Activated CD8-positive, alpha-beta memory T cell treated with anti-CD3 and anti-CD28 coated beads, Interleukin-2, amount 50 U/mL, for 1 hour (primary cell): ENCODE measurements at regions not wholly inside any gene's neighbourhood (a gene's known extent, or its start where the extent isn't known, plus 50 kb on each side); places are given as distances from the start of the nearest gene placed in this dataset.

Source experiments
- DNase-seq: peaks from one replicate; pipeline ENCODE4 v3.0.0-alpha.2; 2020; ENCODE audit errors: extremely low read depth

GRCh38 chr13:24008679-24009078 is 111.4 kb upstream of the C1QTNF9B start:
- no peak for DNase-seq

- no peak for DNase-seq
Measured at GRCh38 chr13:24011266-24011665, 114.0 kb upstream of the C1QTNF9B start.

GRCh38 chr13:24012648-24013047 is 115.3 kb upstream of the C1QTNF9B start:
- DNase-seq, result no peak

- no peak for DNase-seq
Measured at GRCh38 chr13:24013189-24013588, 115.9 kb upstream of the C1QTNF9B start.

- DNase-seq, result no peak
Measured at GRCh38 chr13:24016046-24016445, 118.7 kb upstream of the C1QTNF9B start.

- no peak for DNase-seq
Measured at GRCh38 chr13:24022568-24022967, 125.3 kb upstream of the C1QTNF9B start.

- DNase-seq, result no peak
Measured at GRCh38 chr13:24023073-24023472, 125.8 kb upstream of the C1QTNF9B start.

GRCh38 chr13:24027494-24027893 is 130.2 kb upstream of the C1QTNF9B start:
- no peak for DNase-seq

- DNase-seq, result no peak
Measured at GRCh38 chr13:24032252-24032651, 128.3 kb upstream of the SPATA13 start.

- DNase-seq, result no peak
Measured at GRCh38 chr13:24032674-24033073, 127.8 kb upstream of the SPATA13 start.

- DNase-seq, result no peak
Measured at GRCh38 chr13:24033527-24034302, 126.8 kb upstream of the SPATA13 start.

GRCh38 chr13:24035411-24035810 is 125.1 kb upstream of the SPATA13 start:
- no peak for DNase-seq

- DNase-seq, result no peak
Measured at GRCh38 chr13:24036115-24036514, 124.4 kb upstream of the SPATA13 start.

- no peak for DNase-seq
Measured at GRCh38 chr13:24038405-24038804, 122.1 kb upstream of the SPATA13 start.

- DNase-seq, result no peak
Measured at GRCh38 chr13:24038841-24039330, 121.6 kb upstream of the SPATA13 start.

- no peak for DNase-seq
Measured at GRCh38 chr13:24039621-24040475, 120.7 kb upstream of the SPATA13 start.

- no peak for DNase-seq
Measured at GRCh38 chr13:24040835-24041234, 119.7 kb upstream of the SPATA13 start.

- DNase-seq, result no peak
Measured at GRCh38 chr13:24041651-24042225, 118.8 kb upstream of the SPATA13 start.

GRCh38 chr13:24042710-24043440 is 117.6 kb upstream of the SPATA13 start:
- DNase-seq, result no peak

- DNase-seq, result no peak
Measured at GRCh38 chr13:24043590-24044350, 116.8 kb upstream of the SPATA13 start.

GRCh38 chr13:24045597-24045996 is 114.9 kb upstream of the SPATA13 start:
- no peak for DNase-seq
